GM13977 (cell line): ENCODE measurements at regions not wholly inside any gene's neighbourhood (a gene's known extent, or its start where the extent isn't known, plus 50 kb on each side); places are given as distances from the start of the nearest gene placed in this dataset.

ENCODE experiments used
- DNase-seq: peaks from one replicate; pipeline ENCODE4 v3.0.0; 2012; ENCODE audit warnings: low spot score
- CTCF ChIP-seq: IDR thresholded peaks from 2 replicates; pipeline ENCODE4 v1.5.1; 2012; ENCODE audit warnings: mild to moderate bottlenecking, control low read depth; ENCODE audit not compliant: insufficient read depth; ENCODE audit errors: extremely low read depth, missing control alignments
- in situ Hi-C: fragments of 300-500 bp; cut with MboI; formaldehyde crosslinking; loops from one replicate; pipeline ENCODE4 v1.12.0; 2022; ENCODE audit warnings: low sequenced_read_pairs, low pct_unique_long_range_greater_than_20kb, mixed read lengths, inconsistent platforms; ENCODE audit not compliant: unreplicated experiment

GRCh38 chr3:31431321-31431720 is 101.4 kb upstream of the STT3B start:
- no peak for DNase-seq
- no peak for TF ChIP-seq CTCF
- in situ Hi-C loops: no loop called here

- in situ Hi-C loops: no loop called here
- no peak for DNase-seq
- no peak for TF ChIP-seq CTCF
These were observed 99.6 kb upstream of the STT3B start for GRCh38 chr3:31432897-31433678.

GRCh38 chr3:31433679-31433992 is 99.1 kb upstream of the STT3B start:
- in situ Hi-C loops: no loop called here
- TF ChIP-seq CTCF: no peak
- no peak for DNase-seq

GRCh38 chr3:31434819-31435218 is 97.9 kb upstream of the STT3B start:
- no peak for DNase-seq
- no peak for TF ChIP-seq CTCF
- in situ Hi-C loops: no loop called here

GRCh38 chr3:31436830-31437229 is 95.9 kb upstream of the STT3B start:
- DNase-seq: no peak
- no peak for TF ChIP-seq CTCF
- in situ Hi-C loops: no loop called here

- no peak for DNase-seq
- in situ Hi-C loops: no loop called here
- no peak for TF ChIP-seq CTCF
These were observed 94.0 kb upstream of the STT3B start for GRCh38 chr3:31438742-31439141.
